ENCODE measurements at regions not wholly inside any gene's neighbourhood (a gene's known extent, or its start where the extent isn't known, plus 50 kb on each side); places are given as distances from the start of the nearest gene placed in this dataset.

DNA sequence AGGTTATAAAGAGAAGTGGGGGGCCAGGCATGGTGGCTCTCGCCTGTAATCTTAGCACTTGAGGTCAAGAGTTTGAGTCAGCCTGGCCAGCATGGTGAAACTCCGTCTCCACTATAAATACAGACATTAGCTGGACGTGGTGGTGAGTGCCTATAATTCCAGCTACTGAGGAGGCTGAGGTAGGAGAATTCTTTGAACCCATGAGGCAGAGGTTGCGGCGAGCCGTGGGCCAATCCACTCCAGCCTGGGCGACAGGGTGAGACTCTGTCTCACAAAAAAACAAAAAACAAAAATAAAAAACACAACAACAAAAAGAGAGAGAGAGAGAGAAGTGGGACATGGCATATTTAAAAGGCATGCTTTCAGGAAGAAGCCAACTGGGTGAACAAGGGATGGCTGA is 80.1 kb upstream of the CARD18 start:
- no peak for DNase-seq (ENCODE audit: low read depth)
- H3K4me3 ChIP-seq (ENCODE audit: low read length): no peak overlapping the region
- TF ChIP-seq, protein P1, sequence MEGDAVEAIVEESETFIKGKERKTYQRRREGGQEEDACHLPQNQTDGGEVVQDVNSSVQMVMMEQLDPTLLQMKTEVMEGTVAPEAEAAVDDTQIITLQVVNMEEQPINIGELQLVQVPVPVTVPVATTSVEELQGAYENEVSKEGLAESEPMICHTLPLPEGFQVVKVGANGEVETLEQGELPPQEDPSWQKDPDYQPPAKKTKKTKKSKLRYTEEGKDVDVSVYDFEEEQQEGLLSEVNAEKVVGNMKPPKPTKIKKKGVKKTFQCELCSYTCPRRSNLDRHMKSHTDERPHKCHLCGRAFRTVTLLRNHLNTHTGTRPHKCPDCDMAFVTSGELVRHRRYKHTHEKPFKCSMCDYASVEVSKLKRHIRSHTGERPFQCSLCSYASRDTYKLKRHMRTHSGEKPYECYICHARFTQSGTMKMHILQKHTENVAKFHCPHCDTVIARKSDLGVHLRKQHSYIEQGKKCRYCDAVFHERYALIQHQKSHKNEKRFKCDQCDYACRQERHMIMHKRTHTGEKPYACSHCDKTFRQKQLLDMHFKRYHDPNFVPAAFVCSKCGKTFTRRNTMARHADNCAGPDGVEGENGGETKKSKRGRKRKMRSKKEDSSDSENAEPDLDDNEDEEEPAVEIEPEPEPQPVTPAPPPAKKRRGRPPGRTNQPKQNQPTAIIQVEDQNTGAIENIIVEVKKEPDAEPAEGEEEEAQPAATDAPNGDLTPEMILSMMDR (conservative IDR thresholded peaks at IDR 0.05; ENCODE audit: low read depth, low read length): no peak

GRCh38 chr11:105219269-105219668 is 79.7 kb upstream of the CARD18 start:
- no peak for DNase-seq (ENCODE audit: low read depth)
- H3K4me3 ChIP-seq (ENCODE audit: low read length): no peak overlapping the region

DNA sequence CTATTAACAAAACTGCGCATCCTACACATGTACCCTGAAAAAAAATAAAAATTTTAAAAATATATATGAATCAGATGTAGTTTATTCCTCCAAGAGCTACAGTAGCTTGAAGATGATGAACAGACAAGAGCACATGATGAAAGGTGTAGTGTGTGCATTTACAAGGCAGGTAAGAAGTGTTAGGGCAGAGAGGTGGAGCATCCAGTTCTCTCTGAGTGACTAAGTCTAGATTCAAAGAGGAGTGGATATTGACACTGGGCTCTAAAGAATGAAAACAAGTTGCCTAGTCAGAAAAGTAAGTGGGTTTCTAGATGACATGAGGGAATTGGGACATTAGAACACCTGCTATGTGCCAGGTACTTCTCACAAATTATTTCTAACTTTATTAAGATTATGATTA is 76.0 kb upstream of the CARD18 start:
- H3K4me3 ChIP-seq (ENCODE audit: low read length): no peak overlapping the region
- TF ChIP-seq, protein P1 (conservative IDR thresholded peaks at IDR 0.05; ENCODE audit: low read depth, low read length): no peak
- no peak for DNase-seq (ENCODE audit: low read depth)

More at GRCh38 chr11:105219269-105219668, 79.7 kb upstream of the CARD18 start:
- TF ChIP-seq, protein P1 (conservative IDR thresholded peaks at IDR 0.05; ENCODE audit: low read depth, low read length): no peak

DNA sequence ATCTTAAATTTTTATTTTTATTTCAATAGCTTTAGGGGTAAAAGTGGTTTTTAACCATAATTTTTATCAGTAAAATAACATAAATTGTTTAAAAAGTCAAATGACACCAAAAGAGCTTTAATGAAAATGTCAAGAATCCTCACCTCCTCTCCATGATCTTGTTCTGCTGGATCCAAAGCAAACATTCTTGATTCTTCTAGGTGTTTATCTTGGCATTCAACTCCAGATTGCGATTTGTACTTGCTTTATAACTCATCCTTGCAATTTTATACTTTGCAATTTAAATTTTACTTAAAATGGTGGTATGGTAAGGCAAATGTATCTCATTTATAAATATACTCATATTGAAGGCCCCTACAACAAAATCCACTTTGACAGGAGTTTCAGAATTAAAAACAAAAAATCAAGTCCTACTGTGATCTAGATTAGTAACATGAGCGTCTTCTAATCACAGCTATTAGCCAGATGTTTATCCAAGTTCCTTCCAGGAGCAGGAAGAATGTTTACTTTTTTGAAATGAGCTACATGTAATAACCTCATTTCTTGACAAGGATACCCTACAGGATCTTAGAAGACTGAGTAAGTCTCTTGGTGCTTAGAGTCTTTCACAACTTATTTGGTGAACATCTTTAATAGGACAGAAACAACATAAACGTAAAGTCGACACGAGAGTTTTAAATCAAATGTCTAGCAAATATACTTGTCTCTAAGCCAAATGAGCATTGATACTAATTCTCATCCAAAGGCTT is 72.4 kb upstream of the CARD18 start:
- H3K4me3 ChIP-seq (ENCODE audit: low read length): no peak overlapping the region
- no peak for DNase-seq (ENCODE audit: low read depth)
- TF ChIP-seq, protein P1 (conservative IDR thresholded peaks at IDR 0.05; ENCODE audit: low read depth, low read length): no peak

GRCh38 chr11:105208019-105208418 is 68.5 kb upstream of the CARD18 start:
- no peak overlapping the region for H3K4me3 ChIP-seq (ENCODE audit: low read length)
- no peak for DNase-seq (ENCODE audit: low read depth)
- TF ChIP-seq, protein P1 (conservative IDR thresholded peaks at IDR 0.05; ENCODE audit: low read depth, low read length): no peak

DNA sequence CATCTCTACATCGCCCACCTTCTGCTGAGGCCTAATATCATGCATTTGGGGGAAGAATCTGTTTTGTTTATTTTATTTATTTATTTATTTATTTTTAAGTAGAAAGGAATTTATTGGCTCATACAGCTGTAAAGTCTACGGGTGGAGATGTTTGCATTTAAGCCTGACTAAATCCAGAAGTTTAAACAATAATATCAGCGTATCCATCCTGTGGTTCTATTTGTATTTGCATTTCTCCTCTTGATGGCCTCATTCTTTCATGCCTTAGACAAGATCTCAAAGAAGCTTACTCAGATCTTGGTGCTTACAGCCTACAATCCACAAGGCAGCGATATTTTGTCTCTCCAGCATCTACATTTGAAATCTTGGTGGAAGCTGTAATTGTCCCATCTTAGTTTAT is 67.1 kb upstream of the CARD18 start:
- no peak for DNase-seq (ENCODE audit: low read depth)
- no peak overlapping the region for H3K4me3 ChIP-seq (ENCODE audit: low read length)
- TF ChIP-seq, protein P1 (conservative IDR thresholded peaks at IDR 0.05; ENCODE audit: low read depth, low read length): no peak

DNA sequence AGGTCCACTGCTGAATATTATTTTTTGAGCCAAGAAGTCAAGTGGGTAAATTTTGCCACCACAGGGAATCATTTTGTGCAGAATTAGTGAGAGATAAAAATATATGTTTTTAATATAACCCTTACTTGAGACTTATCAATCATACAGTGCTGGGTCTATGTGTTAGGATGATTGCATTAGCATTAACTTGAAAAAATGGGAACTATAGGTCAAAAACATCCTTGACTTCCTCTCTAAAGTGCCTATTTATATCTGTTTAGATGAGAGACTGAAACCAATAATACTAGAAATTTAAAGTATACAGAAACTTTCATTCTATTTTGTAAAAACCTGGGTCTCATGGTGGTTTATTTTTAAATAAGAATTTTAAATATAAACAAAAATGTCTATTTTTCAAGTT is 65.1 kb upstream of the CARD18 start:
- DNase-seq (ENCODE audit: low read depth): no peak
- no peak overlapping the region for H3K4me3 ChIP-seq (ENCODE audit: low read length)
- TF ChIP-seq, protein P1 (conservative IDR thresholded peaks at IDR 0.05; ENCODE audit: low read depth, low read length): no peak

All from retinal pigment epithelial cell (primary cell).